ENCODE measurements at regions not wholly inside any gene's neighbourhood (a gene's known extent, or its start where the extent isn't known, plus 50 kb on each side); places are given as distances from the start of the nearest gene placed in this dataset.
"Not testable (repeated sequence)": the region's sequence is repeated elsewhere in the genome, so short reads cannot be mapped to it uniquely, and the experiment has no call there.

DNA sequence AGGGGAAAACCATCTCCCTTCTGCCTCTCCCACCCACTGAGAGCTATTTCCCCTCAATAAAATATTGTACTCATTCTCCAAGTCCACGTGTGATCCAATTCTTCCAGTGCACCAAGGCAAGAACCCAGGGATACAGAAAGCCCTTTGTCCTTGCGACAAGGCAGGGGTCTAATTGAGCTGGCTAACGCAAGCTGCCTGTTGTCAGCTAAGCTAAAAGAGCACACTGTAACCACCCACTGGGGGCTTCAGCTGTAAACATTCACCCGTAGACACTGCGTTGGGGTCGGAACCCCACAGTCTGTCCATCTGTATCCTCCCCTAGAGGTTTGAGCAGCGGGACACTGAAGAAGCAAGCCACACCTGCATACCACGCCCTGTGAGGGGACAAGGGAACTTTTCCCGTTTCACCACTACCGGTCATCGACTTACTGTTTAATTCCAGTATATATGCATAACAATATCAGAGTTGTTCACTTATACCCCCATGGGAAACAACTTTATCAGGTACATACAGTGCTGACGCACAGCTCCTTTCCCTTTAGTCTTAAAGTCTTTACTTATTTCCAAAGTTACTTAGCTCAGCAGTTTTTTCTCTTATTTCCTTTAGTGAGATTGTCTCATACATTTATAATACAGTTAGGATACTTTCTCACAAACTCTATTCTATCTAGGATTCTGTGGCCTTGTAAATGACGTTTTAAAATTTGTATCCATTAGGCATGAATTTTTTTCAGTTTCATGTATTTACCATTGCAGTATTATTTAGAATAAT, 721.6 kb downstream of the ANKRD7 start:
- Histone ChIP-seq H3K4me1 (no peaks in the 10 kb centered on the region), H3K4me3 (no peak overlapping the region), H3K27ac (no peak overlapping the region), H3K27me3 (no peaks in the 10 kb centered on the region), H3K9me3 (peaks cover 0 to 15% (median 0%) of the 10 kb centered on the region in 4 donors), H3K36me3 (no peaks in the 10 kb centered on the region)
- 69 to 79% methylated on average over 13 of the region's 13 CpGs for WGBS, 2 donors
- TF ChIP-seq EP300 (IDR thresholded peaks at IDR 0.05) (no peak), POLR2A (IDR thresholded peaks at IDR 0.05) (no peak)
- TF ChIP-seq, protein P1, sequence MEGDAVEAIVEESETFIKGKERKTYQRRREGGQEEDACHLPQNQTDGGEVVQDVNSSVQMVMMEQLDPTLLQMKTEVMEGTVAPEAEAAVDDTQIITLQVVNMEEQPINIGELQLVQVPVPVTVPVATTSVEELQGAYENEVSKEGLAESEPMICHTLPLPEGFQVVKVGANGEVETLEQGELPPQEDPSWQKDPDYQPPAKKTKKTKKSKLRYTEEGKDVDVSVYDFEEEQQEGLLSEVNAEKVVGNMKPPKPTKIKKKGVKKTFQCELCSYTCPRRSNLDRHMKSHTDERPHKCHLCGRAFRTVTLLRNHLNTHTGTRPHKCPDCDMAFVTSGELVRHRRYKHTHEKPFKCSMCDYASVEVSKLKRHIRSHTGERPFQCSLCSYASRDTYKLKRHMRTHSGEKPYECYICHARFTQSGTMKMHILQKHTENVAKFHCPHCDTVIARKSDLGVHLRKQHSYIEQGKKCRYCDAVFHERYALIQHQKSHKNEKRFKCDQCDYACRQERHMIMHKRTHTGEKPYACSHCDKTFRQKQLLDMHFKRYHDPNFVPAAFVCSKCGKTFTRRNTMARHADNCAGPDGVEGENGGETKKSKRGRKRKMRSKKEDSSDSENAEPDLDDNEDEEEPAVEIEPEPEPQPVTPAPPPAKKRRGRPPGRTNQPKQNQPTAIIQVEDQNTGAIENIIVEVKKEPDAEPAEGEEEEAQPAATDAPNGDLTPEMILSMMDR (IDR thresholded peaks at IDR 0.05): no peak
- DNase-seq (ENCODE audit: low spot score in 2 of 2): no peak

DNA sequence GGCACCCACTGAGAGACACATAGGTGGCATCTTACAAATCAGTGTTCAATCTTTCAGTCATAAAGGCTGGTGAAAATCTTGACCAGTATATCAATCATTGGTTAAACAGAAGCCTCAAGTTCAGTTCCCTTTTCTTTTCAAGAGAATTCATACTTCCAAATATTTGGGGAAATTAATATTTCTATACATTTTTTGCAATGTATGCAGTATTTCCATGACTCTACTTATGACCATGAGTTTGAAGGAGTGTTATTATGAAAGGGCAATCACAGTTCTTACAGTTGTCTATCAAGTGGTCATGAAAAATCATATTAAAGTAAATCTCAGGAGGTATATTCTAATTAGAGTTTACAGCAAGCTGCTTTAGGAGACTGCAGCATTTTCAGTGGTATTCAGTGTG, 724.0 kb downstream of the ANKRD7 start:
- H3K4me3 ChIP-seq: no peak overlapping the region
- no peak for TF ChIP-seq EP300 (IDR thresholded peaks at IDR 0.05)
- TF ChIP-seq POLR2A (IDR thresholded peaks at IDR 0.05): no peak
- TF ChIP-seq, protein P1 (IDR thresholded peaks at IDR 0.05): no peak
- no peak for DNase-seq (ENCODE audit: low spot score in 2 of 2)
- no peaks in the 10 kb centered on the region for H3K27me3 ChIP-seq
- H3K4me1 ChIP-seq: no peaks in the 10 kb centered on the region
- no peak overlapping the region for H3K27ac ChIP-seq
- H3K9me3 ChIP-seq: peaks cover 0 to 20% (median 0%) of the 10 kb centered on the region in 4 donors
- H3K36me3 ChIP-seq: no peaks in the 10 kb centered on the region

DNA sequence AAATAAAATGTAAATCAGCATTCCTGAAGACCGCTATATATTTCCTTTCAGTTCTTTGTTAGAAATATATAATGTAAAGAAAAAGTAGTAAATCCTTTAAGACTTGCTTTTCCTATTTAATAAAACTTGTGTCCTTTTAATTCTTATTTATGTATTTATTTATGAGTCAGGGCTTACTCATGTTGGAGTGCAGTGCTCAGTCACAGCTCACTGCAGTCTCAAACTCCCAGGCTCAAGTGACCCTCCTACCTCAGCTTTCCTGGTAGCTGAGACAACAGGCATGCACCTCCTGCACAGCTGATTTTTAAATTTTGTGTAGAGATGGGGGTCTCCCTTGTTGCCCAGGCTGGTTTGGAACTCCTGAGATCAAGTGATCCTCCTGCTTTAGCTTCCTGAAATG, 724.5 kb downstream of the ANKRD7 start:
- WGBS, 2 donors: 83 to 89% methylated on average over 1 of the region's 1 CpG
- peaks cover 0 to 20% (median 0%) of the 10 kb centered on the region in 4 donors for H3K9me3 ChIP-seq
- H3K4me3 ChIP-seq: no peak overlapping the region
- no peaks in the 10 kb centered on the region for H3K36me3 ChIP-seq
- H3K27ac ChIP-seq: no peak overlapping the region
- H3K27me3 ChIP-seq: no peaks in the 10 kb centered on the region
- no peak for DNase-seq (ENCODE audit: low spot score in 2 of 2)
- no peak for TF ChIP-seq POLR2A (IDR thresholded peaks at IDR 0.05)
- TF ChIP-seq, protein P1 (IDR thresholded peaks at IDR 0.05): no peak
- no peak for TF ChIP-seq EP300 (IDR thresholded peaks at IDR 0.05)
- no peaks in the 10 kb centered on the region for H3K4me1 ChIP-seq

DNA sequence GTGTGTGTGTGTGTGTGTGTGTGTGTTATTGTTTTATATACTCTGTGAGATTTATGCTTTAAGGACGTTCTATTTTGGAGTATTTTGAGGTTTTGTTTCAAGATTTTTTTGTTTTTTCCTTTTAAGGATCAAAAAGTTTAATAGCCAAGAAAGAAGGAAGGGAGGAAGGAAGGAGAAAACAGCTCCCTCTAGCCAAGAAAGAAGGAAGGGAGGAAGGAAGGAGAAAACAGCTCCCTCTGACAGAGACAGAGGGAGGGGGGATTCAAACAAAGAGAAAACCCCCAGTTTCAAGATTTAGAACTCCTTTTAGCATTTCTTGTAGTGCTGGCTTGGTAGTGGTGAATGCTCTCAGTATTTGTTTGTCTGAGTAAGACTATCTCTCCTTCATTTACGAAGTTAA, 731.8 kb downstream of the ANKRD7 start:
- H3K9me3 ChIP-seq; H3K27me3 ChIP-seq; H3K36me3 ChIP-seq; H3K27ac ChIP-seq; DNase-seq (ENCODE audit: low spot score in 2 of 2); H3K4me3 ChIP-seq; H3K4me1 ChIP-seq: not testable (repeated sequence)
- 51 to 68% methylated on average over 2 of the region's 2 CpGs for WGBS, 2 donors

DNA sequence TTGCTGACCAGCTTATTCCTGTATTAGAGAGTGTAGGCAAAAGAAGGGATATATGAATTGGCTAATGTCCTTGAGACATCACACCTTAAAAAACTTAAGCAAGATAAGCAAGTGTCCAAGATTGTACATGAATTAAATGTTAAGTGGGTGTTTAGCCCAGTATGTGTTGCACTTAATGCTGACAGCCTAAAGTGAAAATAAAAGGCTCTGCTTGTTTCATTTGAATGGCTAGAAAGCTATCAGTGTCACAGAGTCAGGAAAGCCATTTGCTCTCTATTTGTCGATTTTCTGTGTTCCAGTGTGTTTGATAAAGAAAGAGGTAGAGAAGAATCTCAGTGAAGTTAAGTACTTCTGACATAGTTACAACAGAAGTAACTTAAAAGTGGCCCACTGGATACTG, 744.9 kb downstream of the ANKRD7 start:
- Histone ChIP-seq H3K9me3 (no peaks in the 10 kb centered on the region), H3K36me3 (no peaks in the 10 kb centered on the region), H3K27me3 (no peaks in the 10 kb centered on the region), H3K4me1 (no peaks in the 10 kb centered on the region), H3K4me3 (no peak overlapping the region), H3K27ac (no peak overlapping the region)
- no peak for DNase-seq (ENCODE audit: low spot score in 2 of 2)
- TF ChIP-seq POLR2A (IDR thresholded peaks at IDR 0.05): no peak
- TF ChIP-seq, protein P1 (IDR thresholded peaks at IDR 0.05): no peak
- no peak for TF ChIP-seq EP300 (IDR thresholded peaks at IDR 0.05)
- WGBS, 2 donors: 44 to 50% methylated on average over 1 of the region's 1 CpG

Measured in tibial nerve (tissue), 4 donors.